ENCODE measurements at regions not wholly inside any gene's neighbourhood (a gene's known extent, or its start where the extent isn't known, plus 50 kb on each side); places are given as distances from the start of the nearest gene placed in this dataset.

DNA sequence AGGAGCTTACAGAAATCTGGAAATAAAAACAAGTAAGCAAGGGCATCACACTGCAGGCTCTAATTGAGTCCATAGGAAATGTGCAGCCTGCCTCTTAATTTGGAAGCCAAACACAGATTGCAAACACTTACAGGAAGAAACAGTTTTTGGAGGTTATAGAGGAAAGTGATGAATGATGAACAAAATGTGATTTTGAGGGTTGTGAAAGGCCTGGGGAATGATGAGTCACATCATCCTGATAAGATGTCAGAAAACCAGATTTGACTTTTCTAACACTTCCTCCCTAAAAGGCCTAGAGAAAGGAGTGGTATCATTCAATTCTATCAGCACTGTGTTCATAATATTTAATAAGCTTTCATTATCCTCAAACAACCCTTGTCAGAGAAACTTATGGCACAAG, 96.6 kb upstream of the POU2AF2 start:
- DNase-seq (ENCODE audit: low read depth in 4 of 4, low spot score in 3 of 4), result no peak

DNA sequence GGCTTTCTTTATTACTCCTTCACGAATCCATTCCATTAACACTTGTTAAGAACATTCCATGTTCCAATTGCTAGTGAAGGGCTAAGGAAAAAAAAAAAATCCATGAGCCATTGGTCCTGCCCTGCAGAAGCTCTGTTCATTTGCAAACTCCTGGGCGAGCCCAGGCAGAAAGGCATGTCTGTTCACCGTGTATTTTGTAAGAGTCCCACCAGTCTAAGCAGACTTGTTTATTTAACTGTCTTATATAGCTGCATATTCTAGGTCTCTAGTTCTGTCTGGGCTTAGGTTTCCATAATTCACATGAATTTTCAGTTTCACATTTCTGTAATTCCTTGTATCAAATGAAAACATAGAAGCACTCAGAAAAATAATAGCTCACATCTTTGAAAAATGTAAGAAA, 97.4 kb upstream of the POU2AF2 start:
- no peak for DNase-seq (ENCODE audit: low read depth in 4 of 4, low spot score in 3 of 4)

DNA sequence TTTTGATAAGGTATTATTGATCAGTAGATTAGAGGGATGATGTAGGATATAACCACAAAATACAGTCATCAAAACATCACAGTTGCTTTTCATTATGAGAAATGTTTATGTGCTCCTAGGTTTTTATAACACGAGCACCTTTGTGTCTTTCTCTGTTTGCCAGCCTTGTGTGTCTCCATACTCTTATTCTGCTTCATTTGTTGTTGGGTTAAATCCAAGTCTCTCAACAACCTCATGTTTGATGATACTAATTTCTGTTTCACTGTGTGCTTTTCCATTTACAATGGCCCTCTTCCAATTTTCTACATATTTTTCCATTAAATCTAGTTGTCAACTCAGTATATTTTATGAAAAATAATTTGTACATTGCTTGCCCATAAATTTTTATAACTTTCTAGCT, 107.7 kb upstream of the POU2AF2 start:
- DNase-seq (ENCODE audit: low read depth in 4 of 4, low spot score in 3 of 4), result no peak

GRCh38 chr11:111135778-111136570, 109.6 kb upstream of the POU2AF2 start:
- no peak for DNase-seq (ENCODE audit: low read depth in 4 of 4, low spot score in 3 of 4)

GRCh38 chr11:111135101-111135500, 110.4 kb upstream of the POU2AF2 start:
- no peak for DNase-seq (ENCODE audit: low read depth in 4 of 4, low spot score in 3 of 4)

DNA sequence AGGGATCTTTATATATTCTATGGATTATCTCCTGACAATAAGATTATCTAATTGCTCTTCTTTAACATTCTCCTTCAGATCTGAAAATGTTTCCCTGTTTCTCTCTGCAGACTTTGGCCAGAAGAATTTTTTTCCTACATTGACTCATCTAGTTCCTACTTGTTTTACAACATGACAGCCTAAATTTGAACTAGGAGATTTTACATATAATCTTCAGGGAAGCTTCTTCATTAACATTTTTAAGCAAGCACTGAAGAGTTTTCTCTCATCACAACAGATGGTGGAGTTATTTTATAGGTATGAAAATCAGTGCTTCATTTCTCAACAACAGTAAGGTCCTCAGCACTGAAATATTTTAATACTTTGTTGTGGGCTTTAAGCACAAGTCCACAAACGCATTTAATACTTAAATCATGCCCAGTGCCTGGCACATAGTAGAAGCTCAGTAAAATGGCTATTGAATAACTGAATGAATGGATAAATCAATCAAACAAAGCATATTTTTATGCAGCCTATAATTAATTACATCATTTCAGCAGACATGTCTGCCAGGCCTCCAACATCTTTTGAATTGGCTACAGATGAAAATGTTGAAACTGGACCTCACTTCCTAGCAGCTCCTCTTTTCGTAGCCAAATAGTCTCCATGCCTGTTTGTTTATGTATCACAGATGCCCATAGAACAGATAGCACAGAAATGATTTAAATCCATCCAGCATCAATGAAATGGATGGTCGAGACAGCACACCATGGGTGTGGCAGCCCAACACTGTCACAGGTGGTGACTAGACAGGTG, 117.3 kb upstream of the POU2AF2 start:
- no peak for DNase-seq (ENCODE audit: low read depth in 4 of 4, low spot score in 3 of 4)

DNA sequence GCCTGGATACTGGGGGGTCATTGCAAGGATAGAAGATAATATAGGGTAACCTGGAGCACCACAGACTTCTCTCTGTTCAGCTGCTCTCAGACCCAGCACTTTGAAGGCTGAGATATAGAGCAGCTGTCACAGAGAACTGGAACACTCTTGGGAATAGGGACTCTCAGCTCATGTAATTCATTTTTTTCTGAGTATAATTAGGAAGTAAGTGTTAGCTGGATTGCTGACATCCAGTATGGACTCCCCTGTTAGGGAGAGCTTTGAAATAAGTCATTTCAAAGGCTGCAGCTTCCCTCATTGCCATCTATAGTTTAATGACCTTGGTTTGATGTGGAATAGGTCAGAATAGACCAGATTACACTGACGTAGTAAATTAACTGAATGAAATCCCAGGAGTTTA, 120.8 kb upstream of the POU2AF2 start:
- DNase-seq (ENCODE audit: low read depth in 4 of 4, low spot score in 3 of 4), result no peak

DNA sequence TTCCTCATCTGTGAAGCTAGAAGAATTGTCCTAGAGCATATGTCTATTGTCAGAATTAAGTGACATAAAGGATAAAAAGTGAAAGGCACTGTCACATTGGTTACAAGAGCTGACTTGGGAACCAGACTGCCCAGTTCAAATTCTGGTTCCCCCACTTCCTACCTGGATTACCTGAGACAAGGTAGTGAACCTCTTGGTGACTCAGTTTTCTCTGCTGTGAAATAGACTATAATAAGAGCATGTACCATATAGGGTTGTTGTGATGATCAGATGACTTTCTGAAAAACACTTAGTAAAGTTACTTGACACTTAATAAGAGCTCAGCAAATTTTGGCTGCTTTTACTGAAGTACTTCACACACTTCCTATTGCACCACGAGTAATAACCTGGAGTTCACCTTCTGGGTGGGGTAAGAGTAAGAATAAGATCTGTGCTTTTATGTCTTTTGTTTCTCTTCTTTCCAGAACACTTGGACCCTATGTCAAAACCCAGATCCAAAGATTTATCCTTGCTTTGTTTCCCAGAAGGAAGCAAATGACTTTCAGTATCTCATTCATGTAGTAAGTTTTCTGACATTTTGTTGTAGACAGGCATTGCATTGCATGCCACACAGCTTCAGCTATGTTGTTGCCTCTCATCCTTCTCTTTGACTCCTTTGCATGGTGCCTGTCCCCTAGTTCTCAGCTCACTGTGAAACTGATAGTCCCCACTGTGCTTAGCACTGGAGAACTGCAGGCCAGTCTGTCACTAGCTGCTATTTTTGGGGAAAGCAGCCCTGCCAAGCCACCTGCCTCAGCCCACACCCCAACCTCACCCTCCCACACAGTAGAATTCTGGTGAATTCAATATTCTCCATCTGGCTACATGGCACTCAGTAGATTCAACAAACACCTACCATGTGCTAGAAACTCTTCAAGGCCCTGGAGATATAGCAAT, 121.8 kb upstream of the POU2AF2 start:
- DNase-seq (ENCODE audit: low read depth in 4 of 4, low spot score in 3 of 4), result no peak

DNA sequence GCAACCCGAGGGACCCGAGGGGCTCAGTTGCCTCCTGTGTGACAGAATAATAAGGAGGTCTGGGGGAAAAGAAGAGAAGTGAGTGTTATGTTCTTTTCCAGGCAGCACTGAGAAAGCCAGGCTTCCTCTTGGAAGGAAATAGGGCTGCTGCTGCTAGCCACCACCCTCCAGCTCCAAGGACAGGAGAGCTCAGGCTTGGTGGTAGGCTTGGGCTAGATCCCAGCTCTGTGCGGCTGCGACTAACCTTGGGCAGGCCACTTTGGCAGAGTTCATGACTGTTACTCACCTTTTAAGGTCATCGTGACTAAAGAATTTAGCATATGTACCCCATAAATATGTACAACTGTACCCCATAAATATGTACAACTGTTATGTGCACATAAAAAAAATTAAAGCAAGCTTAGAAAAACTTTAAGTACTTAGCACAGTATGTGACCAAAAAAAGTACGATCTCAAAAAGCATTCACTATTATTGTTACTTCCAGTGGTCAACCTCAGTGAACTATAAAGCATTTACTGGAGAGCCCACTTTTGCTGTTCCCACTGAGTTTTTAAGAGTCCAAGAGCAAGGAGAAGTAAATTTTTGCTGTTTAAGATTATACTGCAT, 124.7 kb upstream of the POU2AF2 start:
- no peak for DNase-seq (ENCODE audit: low read depth in 4 of 4, low spot score in 3 of 4)

- DNase-seq (ENCODE audit: low read depth in 4 of 4, low spot score in 3 of 4), result no peak
Observed at GRCh38 chr11:111120161-111120560, 125.4 kb upstream of the POU2AF2 start.

- no peak for DNase-seq (ENCODE audit: low read depth in 4 of 4, low spot score in 3 of 4)
Observed at GRCh38 chr11:111119751-111120150, 125.8 kb upstream of the POU2AF2 start.

GRCh38 chr11:111115890-111116289, 129.6 kb upstream of the POU2AF2 start:
- DNase-seq (ENCODE audit: low read depth in 4 of 4, low spot score in 3 of 4), result no peak

DNA sequence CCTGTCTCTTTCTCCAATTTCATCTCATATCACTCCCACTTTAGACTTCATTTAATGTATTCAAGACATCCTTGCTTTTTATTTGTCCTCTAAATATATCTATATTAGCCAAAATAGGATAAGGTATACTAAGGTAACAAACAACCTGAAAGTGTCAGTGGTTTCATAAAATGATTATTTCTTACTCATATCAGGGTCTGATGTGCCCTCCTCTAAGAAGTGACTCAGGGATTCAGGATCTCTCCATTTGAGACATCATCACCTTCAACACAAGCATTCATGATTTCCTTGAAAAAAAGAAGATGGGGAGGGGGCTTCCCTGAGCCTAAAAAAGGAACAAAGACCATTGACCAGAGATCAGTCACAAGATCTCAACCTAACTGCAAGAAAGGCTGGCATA, 131.4 kb upstream of the POU2AF2 start:
- no peak for DNase-seq (ENCODE audit: low read depth in 4 of 4, low spot score in 3 of 4)

GRCh38 chr11:111112614-111113013, 132.9 kb upstream of the POU2AF2 start:
- no peak for DNase-seq (ENCODE audit: low read depth in 4 of 4, low spot score in 3 of 4)

GRCh38 chr11:111107501-111107900, 138.0 kb upstream of the POU2AF2 start:
- no peak for DNase-seq (ENCODE audit: low read depth in 4 of 4, low spot score in 3 of 4)

DNA sequence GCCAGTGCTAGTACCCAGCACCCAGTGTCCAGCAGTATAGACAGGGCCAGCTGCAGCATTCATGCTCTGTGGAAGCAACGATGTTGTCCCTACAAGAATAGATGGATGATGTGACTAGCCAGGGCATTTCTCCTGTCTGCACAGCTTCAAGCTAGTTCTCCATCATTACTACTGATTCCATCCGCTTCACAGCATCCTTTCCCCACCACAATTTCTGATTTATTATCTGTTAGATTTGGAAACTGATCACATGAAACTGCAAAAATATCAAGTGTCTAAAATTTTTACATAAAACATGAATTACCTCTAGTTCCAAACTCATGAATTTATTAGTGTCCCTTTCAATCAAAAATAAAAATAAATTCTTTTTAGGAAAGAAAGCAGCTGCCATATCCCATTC, 138.9 kb upstream of the POU2AF2 start:
- DNase-seq (ENCODE audit: low read depth in 4 of 4, low spot score in 3 of 4), result no peak

DNA sequence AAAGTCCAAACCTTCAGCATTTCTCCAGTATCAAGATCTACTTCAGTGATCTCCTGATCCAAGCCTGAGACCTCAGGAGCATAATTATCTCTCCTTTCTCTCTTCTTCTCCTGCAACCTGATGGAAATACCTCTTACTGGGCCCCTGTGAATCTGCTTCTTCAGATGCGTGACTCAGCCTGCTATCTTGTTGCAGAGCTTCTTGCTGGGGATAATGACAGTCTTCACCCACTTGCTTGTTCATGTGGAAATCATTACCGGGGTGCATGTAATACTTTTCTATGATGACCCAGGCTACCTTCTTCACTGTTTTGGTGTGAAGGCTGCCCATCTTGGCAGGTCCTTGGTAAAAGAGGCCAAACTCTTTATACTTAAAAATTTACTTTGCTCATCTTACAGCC, 140.0 kb upstream of the POU2AF2 start:
- no peak for DNase-seq (ENCODE audit: low read depth in 4 of 4, low spot score in 3 of 4)

GRCh38 chr11:111104185-111104584, 141.3 kb upstream of the POU2AF2 start:
- no peak for DNase-seq (ENCODE audit: low read depth in 4 of 4, low spot score in 3 of 4)

DNA sequence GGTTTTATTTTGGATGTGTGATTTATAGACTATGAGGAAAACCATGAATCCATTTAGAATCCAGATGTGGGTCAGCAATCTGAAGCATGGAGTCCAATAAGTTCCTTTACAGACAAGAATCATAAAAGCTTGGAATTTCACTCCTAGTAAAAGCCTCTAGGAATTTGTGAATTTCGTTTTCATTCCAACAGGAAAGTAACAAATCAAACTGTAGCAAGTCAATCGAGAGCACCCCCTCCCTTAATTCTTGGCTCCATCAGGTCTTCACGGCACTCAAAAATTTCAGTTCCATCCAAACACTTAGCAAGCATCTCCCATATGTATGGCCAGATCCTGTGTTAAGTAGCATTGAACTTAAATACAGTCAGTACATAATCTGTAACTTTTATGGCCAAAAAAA, 143.6 kb upstream of the POU2AF2 start:
- DNase-seq (ENCODE audit: low read depth in 4 of 4, low spot score in 3 of 4), result no peak

GRCh38 chr11:111099028-111099713, 146.4 kb upstream of the POU2AF2 start:
- no peak for DNase-seq (ENCODE audit: low read depth in 4 of 4, low spot score in 3 of 4)
